OCI-LY7 (cell line): ENCODE measurements at regions not wholly inside any gene's neighbourhood (a gene's known extent, or its start where the extent isn't known, plus 50 kb on each side); places are given as distances from the start of the nearest gene placed in this dataset.

Source experiments
- BruUV-seq: library from RNA; stranded (reverse); fragments of 400-500 nt; replicated peaks from 2 replicates; lab custom pipeline; 2021; lab: Mats Ljungman, UMichigan
- CTCF ChIA-PET: fragments of 300-600 bp; sonication (Branson Sonifier 250); formaldehyde crosslinking; loops from one replicate; lab custom pipeline; 2022; ENCODE audit warnings: antibody characterized with exemption; ENCODE audit not compliant: unreplicated experiment; lab: Charles Lee
- POLR2A ChIA-PET: fragments of 300-600 bp; sonication (Branson Sonifier 250); formaldehyde crosslinking; loops from one replicate; lab custom pipeline; 2022; ENCODE audit warnings: antibody characterized with exemption; lab: Charles Lee
- DNase-seq: peaks from one replicate; pipeline ENCODE4 v3.0.0-alpha.2; 2015; ENCODE audit warnings: low spot score
- H2AFZ ChIP-seq: fragments of 200-600 bp; sonication (generic), shearing (Covaris generic); 2 replicates; pipeline ENCODE4 v1.6.1; 2014; ENCODE audit warnings: mild to moderate bottlenecking, antibody characterized with exemption, low read length, moderate library complexity
- H3K27ac ChIP-seq: fragments of 200-600 bp; sonication (generic); 2 replicates; pipeline ENCODE4 v1.5.1; 2014; ENCODE audit warnings: mixed run types, low read depth, mild to moderate bottlenecking, moderate library complexity, low read length, inconsistent platforms; ENCODE audit not compliant: poor library complexity, severe bottlenecking
- H3K36me3 ChIP-seq: fragments of 200-600 bp; sonication (generic); 2 replicates; pipeline ENCODE4 v1.6.1; 2014; ENCODE audit warnings: mild to moderate bottlenecking, antibody characterized with exemption, low read length, moderate library complexity, mixed read lengths; ENCODE audit not compliant: insufficient read depth
- H3K4me1 ChIP-seq: fragments of 200-600 bp; sonication (generic); 2 replicates; pipeline ENCODE4 v1.5.1; 2014; ENCODE audit warnings: mild to moderate bottlenecking, low read length; ENCODE audit not compliant: insufficient read depth, poor library complexity, severe bottlenecking
- H3K4me2 ChIP-seq: fragments of 200-600 bp; sonication (generic); 2 replicates; pipeline ENCODE4 v1.6.1; 2014; ENCODE audit warnings: mild to moderate bottlenecking, low read length
- H3K4me3 ChIP-seq: fragments of 200-600 bp; sonication (generic); 2 replicates; pipeline ENCODE4 v1.5.1; 2014; ENCODE audit warnings: mild to moderate bottlenecking, low read depth, low read length; ENCODE audit not compliant: poor library complexity, severe bottlenecking
- H3K79me2 ChIP-seq: fragments of 200-600 bp; sonication (generic); 2 replicates; pipeline ENCODE4 v1.6.1; 2016; ENCODE audit warnings: low read depth, mild to moderate bottlenecking, low read length, moderate library complexity, mixed read lengths; ENCODE audit not compliant: insufficient read depth
- H3K9me2 ChIP-seq: fragments of 200-600 bp; sonication (generic); 2 replicates; pipeline ENCODE4 v1.6.1; 2016; ENCODE audit warnings: mild to moderate bottlenecking, low read length, mixed read lengths; ENCODE audit not compliant: insufficient read depth
- H3K9me3 ChIP-seq: fragments of 200-600 bp; sonication (generic); 2 replicates; pipeline ENCODE4 v1.6.1; 2014; ENCODE audit warnings: mild to moderate bottlenecking, mixed run types, low read length, mixed read lengths
- H4K20me1 ChIP-seq: fragments of 200-600 bp; sonication (generic); 2 replicates; pipeline ENCODE4 v1.6.1; 2014; ENCODE audit warnings: mild to moderate bottlenecking, antibody characterized with exemption, low read length, moderate library complexity, mixed read lengths; ENCODE audit not compliant: insufficient read depth
- EZH2phosphoT487 ChIP-seq: fragments of 200-600 bp; sonication (generic); IDR thresholded peaks from 2 replicates; pipeline ENCODE4 v1.6.1; 2018; ENCODE audit warnings: low read depth, borderline replicate concordance, mild to moderate bottlenecking, mixed run types, antibody characterized with exemption, low read length, moderate library complexity, mixed read lengths
- intact Hi-C: fragments of 100-400 bp; cut with micrococcal nuclease; formaldehyde crosslinking; loops from one replicate; pipeline ENCODE4 v1.10.0; 2022; ENCODE audit not compliant: unreplicated experiment
- TF ChIP-seq, protein P1 (sequence below): fragments of 200-600 bp; sonication (generic); conservative IDR thresholded peaks from 2 replicates; pipeline ENCODE4 v1.5.1; 2014; ENCODE audit warnings: mild to moderate bottlenecking, antibody characterized with exemption, low read length, moderate library complexity, mixed read lengths

DNA sequence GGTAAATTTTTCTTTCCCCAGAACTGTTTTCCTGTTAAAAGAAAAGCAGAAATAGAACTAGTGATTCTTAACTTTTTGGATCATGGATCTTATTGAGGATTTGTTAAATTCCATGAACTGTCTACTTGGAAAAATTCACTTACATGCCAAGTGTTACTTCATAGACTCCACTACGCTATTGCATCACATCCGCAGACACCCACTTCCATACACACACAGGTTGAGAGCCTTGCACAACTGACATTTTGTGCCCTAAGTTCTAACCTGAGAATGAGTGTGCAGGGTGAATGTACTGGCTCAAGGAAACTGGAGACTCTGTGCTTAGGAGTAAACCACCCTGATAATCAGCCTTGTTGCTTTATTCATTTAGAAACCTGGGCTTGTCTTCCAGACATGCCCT lies 250.5 kb upstream of the EDA2R start:
- no peak for TF ChIP-seq EZH2phosphoT487
- TF ChIP-seq, protein P1, sequence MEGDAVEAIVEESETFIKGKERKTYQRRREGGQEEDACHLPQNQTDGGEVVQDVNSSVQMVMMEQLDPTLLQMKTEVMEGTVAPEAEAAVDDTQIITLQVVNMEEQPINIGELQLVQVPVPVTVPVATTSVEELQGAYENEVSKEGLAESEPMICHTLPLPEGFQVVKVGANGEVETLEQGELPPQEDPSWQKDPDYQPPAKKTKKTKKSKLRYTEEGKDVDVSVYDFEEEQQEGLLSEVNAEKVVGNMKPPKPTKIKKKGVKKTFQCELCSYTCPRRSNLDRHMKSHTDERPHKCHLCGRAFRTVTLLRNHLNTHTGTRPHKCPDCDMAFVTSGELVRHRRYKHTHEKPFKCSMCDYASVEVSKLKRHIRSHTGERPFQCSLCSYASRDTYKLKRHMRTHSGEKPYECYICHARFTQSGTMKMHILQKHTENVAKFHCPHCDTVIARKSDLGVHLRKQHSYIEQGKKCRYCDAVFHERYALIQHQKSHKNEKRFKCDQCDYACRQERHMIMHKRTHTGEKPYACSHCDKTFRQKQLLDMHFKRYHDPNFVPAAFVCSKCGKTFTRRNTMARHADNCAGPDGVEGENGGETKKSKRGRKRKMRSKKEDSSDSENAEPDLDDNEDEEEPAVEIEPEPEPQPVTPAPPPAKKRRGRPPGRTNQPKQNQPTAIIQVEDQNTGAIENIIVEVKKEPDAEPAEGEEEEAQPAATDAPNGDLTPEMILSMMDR, result no peak
- Histone ChIP-seq H3K9me2 (no peaks in the 10 kb centered on the region), H2AFZ (no peak overlapping the region), H3K36me3 (no peaks in the 10 kb centered on the region), H3K79me2 (no peaks in the 10 kb centered on the region), H3K27ac (no peak overlapping the region), H3K4me2 (no peak overlapping the region), H3K4me1 (no peaks in the 10 kb centered on the region), H3K9me3 (no peaks in the 10 kb centered on the region), H3K4me3 (no peak overlapping the region), H4K20me1 (no peaks in the 10 kb centered on the region)
- POLR2A ChIA-PET, result no interaction called here
- DNase-seq, result no peak
- no TSS peak for BruUV-seq
- intact Hi-C loops, result no loop called here
- CTCF ChIA-PET, result no interaction called here

DNA sequence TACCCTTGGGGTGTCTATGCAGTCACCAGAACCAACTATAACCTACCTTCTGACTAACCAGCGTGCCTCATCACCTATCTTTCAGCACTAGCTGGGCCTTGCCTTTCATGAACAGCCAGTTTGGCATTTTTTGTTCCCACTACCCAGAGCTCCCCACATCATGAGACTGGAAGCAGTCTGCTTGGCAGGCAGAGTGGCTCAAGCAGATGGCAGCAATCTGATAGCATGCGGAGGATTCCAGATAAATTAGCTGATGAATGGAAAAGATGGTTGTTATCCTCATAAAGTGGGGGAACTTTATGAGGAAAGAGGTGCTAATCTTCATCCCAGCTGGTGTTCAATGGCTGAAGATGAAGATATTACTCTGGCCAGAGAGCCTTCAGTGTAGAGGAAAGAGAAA lies 243.2 kb upstream of the EDA2R start:
- TF ChIP-seq, protein P1, result no peak
- no peak for TF ChIP-seq EZH2phosphoT487
- ChIA-PET POLR2A (no interaction called here), CTCF (no interaction called here)
- Histone ChIP-seq H2AFZ (no peak overlapping the region), H3K9me3 (no peaks in the 10 kb centered on the region), H3K4me2 (no peak overlapping the region), H3K9me2 (no peaks in the 10 kb centered on the region), H3K4me1 (no peaks in the 10 kb centered on the region), H3K4me3 (no peak overlapping the region), H3K79me2 (no peaks in the 10 kb centered on the region), H4K20me1 (no peaks in the 10 kb centered on the region), H3K36me3 (no peaks in the 10 kb centered on the region), H3K27ac (no peak overlapping the region)
- no peak for DNase-seq
- no TSS peak for BruUV-seq
- intact Hi-C loops, result no loop called here

DNA sequence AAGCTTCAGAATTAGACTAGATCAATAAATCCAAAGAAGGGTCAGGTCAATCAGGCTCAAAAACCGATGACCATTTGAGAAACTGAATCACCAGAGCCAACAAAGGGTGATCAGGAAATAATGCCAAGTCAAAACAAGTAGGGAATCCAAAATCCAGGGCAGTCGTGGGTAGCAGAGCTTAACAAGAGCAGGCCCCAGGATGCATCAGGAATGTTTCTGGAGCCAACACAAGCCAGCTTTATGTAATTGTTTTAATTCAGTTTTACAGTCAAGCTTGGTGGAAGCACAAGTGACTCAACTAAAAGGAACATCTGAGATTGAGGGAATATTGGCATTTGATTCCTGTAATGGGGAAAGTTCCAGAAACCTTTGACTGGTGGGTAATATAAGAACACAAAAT lies 237.9 kb upstream of the EDA2R start:
- Histone ChIP-seq H3K9me3 (no peaks in the 10 kb centered on the region), H3K4me3 (no peak overlapping the region), H3K36me3 (no peaks in the 10 kb centered on the region), H3K9me2 (no peaks in the 10 kb centered on the region), H3K4me2 (no peak overlapping the region), H3K27ac (no peak overlapping the region), H4K20me1 (no peaks in the 10 kb centered on the region), H3K4me1 (no peaks in the 10 kb centered on the region), H2AFZ (no peak overlapping the region), H3K79me2 (no peaks in the 10 kb centered on the region)
- BruUV-seq, result no TSS peak
- TF ChIP-seq EZH2phosphoT487, result no peak
- TF ChIP-seq, protein P1, result no peak
- intact Hi-C loops, result no loop called here
- ChIA-PET POLR2A (no interaction called here), CTCF (no interaction called here)
- no peak for DNase-seq
